DOHH2 (cell line): ENCODE measurements at regions not wholly inside any gene's neighbourhood (a gene's known extent, or its start where the extent isn't known, plus 50 kb on each side); places are given as distances from the start of the nearest gene placed in this dataset.

Experiments used
- H3F3A ChIP-seq: fragments of 200-600 bp; sonication (generic), shearing (Covaris generic); 2 replicates; pipeline ENCODE4 v1.6.0; 2016; ENCODE audit warnings: antibody characterized with exemption, mild to moderate bottlenecking; ENCODE audit not compliant: control insufficient read depth, insufficient read depth
- H3K27ac ChIP-seq: fragments of 200-600 bp; sonication (generic); 2 replicates; pipeline ENCODE4 v1.5.1; 2014; ENCODE audit warnings: low read depth, mild to moderate bottlenecking, low read length, moderate library complexity
- H3K27me3 ChIP-seq: fragments of 200-600 bp; sonication (generic); 2 replicates; pipeline ENCODE4 v1.6.1; 2014; ENCODE audit warnings: mild to moderate bottlenecking, low read length, mixed read lengths; ENCODE audit not compliant: control insufficient read depth
- H3K36me3 ChIP-seq: fragments of 200-600 bp; sonication (generic); 2 replicates; pipeline ENCODE4 v1.6.1; 2014; ENCODE audit warnings: mild to moderate bottlenecking, low read length, moderate library complexity, mixed read lengths; ENCODE audit not compliant: control insufficient read depth
- H3K4me1 ChIP-seq: fragments of 200-600 bp; sonication (generic); 2 replicates; pipeline ENCODE4 v1.6.1; 2014; ENCODE audit warnings: mild to moderate bottlenecking, low read length, mixed read lengths; ENCODE audit not compliant: control insufficient read depth
- H3K4me2 ChIP-seq: fragments of 200-600 bp; sonication (generic); 2 replicates; pipeline ENCODE4 v1.6.0; 2014; ENCODE audit warnings: mild to moderate bottlenecking, low read length, moderate library complexity
- H3K4me3 ChIP-seq: fragments of 200-600 bp; sonication (generic); 2 replicates; pipeline ENCODE4 v1.5.1; 2014; ENCODE audit warnings: mild to moderate bottlenecking, low read length, mixed read lengths
- H3K79me2 ChIP-seq: fragments of 200-600 bp; sonication (generic); 2 replicates; pipeline ENCODE4 v1.6.1; 2014; ENCODE audit warnings: mild to moderate bottlenecking, low read length, mixed read lengths; ENCODE audit not compliant: control insufficient read depth
- H3K9me2 ChIP-seq: fragments of 200-600 bp; sonication (generic); replicated peaks from 2 replicates; pipeline ENCODE4 v1.6.1; 2014; ENCODE audit warnings: mild to moderate bottlenecking, low read length, mixed read lengths; ENCODE audit not compliant: control insufficient read depth
- H3K9me3 ChIP-seq: fragments of 200-600 bp; sonication (generic); 2 replicates; pipeline ENCODE4 v1.6.1; 2014; ENCODE audit warnings: antibody characterized with exemption, low read length, mixed read lengths; ENCODE audit not compliant: control insufficient read depth, insufficient read depth
- H4K20me1 ChIP-seq: fragments of 200-600 bp; sonication (generic); 2 replicates; pipeline ENCODE4 v1.6.0; 2014; ENCODE audit warnings: low read depth, mild to moderate bottlenecking, antibody characterized with exemption, low read length, moderate library complexity; ENCODE audit not compliant: control insufficient read depth, insufficient read depth
- CTCF ChIP-seq: fragments of 200-600 bp; sonication (generic); IDR thresholded peaks from one replicate; pipeline ENCODE4 v1.5.1; 2014; ENCODE audit warnings: antibody characterized with exemption, mild to moderate bottlenecking, low read depth, low read length; ENCODE audit not compliant: poor library complexity, severe bottlenecking
- EZH2phosphoT487 ChIP-seq: fragments of 200-600 bp; sonication (generic); IDR thresholded peaks from 2 replicates; pipeline ENCODE4 v1.6.1; 2017; ENCODE audit warnings: borderline replicate concordance, mild to moderate bottlenecking, antibody characterized with exemption, low read length, moderate library complexity, mixed read lengths

- no peaks in the 10 kb centered on the region for H4K20me1 ChIP-seq
- TF ChIP-seq CTCF (no peak), EZH2phosphoT487 (no peak)
- H3K9me2 ChIP-seq, result no peaks in the 10 kb centered on the region
- no peak overlapping the region for H3K4me2 ChIP-seq
- H3K36me3 ChIP-seq, result no peaks in the 10 kb centered on the region
- no peaks in the 10 kb centered on the region for H3K9me3 ChIP-seq
- H3K79me2 ChIP-seq, result no peaks in the 10 kb centered on the region
- H3K27me3 ChIP-seq, result no peaks in the 10 kb centered on the region
- no peak overlapping the region for H3K27ac ChIP-seq
- no peaks in the 10 kb centered on the region for H3F3A ChIP-seq
- no peak overlapping the region for H3K4me3 ChIP-seq
- peaks cover 5% of the 10 kb centered on the region for H3K4me1 ChIP-seq
Measured at GRCh38 chr12:84416626-84417025, 496.0 kb downstream of the SLC6A15 start.

GRCh38 chr12:84415946-84416345 lies 496.7 kb downstream of the SLC6A15 start:
- no peak for TF ChIP-seq CTCF
- TF ChIP-seq EZH2phosphoT487, result no peak
- no peak overlapping the region for H3K27ac ChIP-seq

GRCh38 chr12:84413656-84414055 lies 498.9 kb downstream of the SLC6A15 start:
- Histone ChIP-seq H3F3A (no peaks in the 10 kb centered on the region), H3K4me1 (no peaks in the 10 kb centered on the region), H3K36me3 (no peaks in the 10 kb centered on the region), H3K27ac (no peak overlapping the region), H3K9me3 (no peaks in the 10 kb centered on the region), H3K27me3 (no peaks in the 10 kb centered on the region), H3K9me2 (no peaks in the 10 kb centered on the region), H3K79me2 (no peaks in the 10 kb centered on the region), H4K20me1 (no peaks in the 10 kb centered on the region), H3K4me2 (no peak overlapping the region), H3K4me3 (no peak overlapping the region)
- no peak for TF ChIP-seq EZH2phosphoT487
- no peak for TF ChIP-seq CTCF

More at GRCh38 chr12:84415946-84416345, 496.7 kb downstream of the SLC6A15 start:
- no peaks in the 10 kb centered on the region for H3K36me3 ChIP-seq
- no peak overlapping the region for H3K4me2 ChIP-seq
- H3K9me3 ChIP-seq, result no peaks in the 10 kb centered on the region
- H4K20me1 ChIP-seq, result no peaks in the 10 kb centered on the region
- H3F3A ChIP-seq, result no peaks in the 10 kb centered on the region
- H3K4me1 ChIP-seq, result peaks cover 2% of the 10 kb centered on the region
- no peaks in the 10 kb centered on the region for H3K27me3 ChIP-seq
- no peak overlapping the region for H3K4me3 ChIP-seq
- no peaks in the 10 kb centered on the region for H3K79me2 ChIP-seq
- no peaks in the 10 kb centered on the region for H3K9me2 ChIP-seq

GRCh38 chr12:84412226-84412625 lies 500.4 kb downstream of the SLC6A15 start:
- H3K4me1 ChIP-seq, result no peaks in the 10 kb centered on the region
- no peak for TF ChIP-seq CTCF
- no peak for TF ChIP-seq EZH2phosphoT487
- H3K27ac ChIP-seq, result no peak overlapping the region
- H3K36me3 ChIP-seq, result no peaks in the 10 kb centered on the region
- no peak overlapping the region for H3K4me2 ChIP-seq
- H3F3A ChIP-seq, result no peaks in the 10 kb centered on the region
- H3K9me3 ChIP-seq, result no peaks in the 10 kb centered on the region
- H3K4me3 ChIP-seq, result no peak overlapping the region
- H3K9me2 ChIP-seq, result no peaks in the 10 kb centered on the region
- no peaks in the 10 kb centered on the region for H3K79me2 ChIP-seq
- no peaks in the 10 kb centered on the region for H4K20me1 ChIP-seq
- H3K27me3 ChIP-seq, result no peaks in the 10 kb centered on the region
